H9 (cell line): ENCODE measurements at regions not wholly inside any gene's neighbourhood (a gene's known extent, or its start where the extent isn't known, plus 50 kb on each side); places are given as distances from the start of the nearest gene placed in this dataset.

ENCODE experiments used
- DNase-seq: peaks from one replicate; pipeline ENCODE4 v3.0.0-alpha.2; 2017
- H2AFZ ChIP-seq: one replicate; pipeline ENCODE4 v1.6.1; 2013; ENCODE audit warnings: mild to moderate bottlenecking, low read length, control low read depth, moderate library complexity
- H2AK5ac ChIP-seq: 2 replicates; pipeline ENCODE4 v1.6.1; 2013; ENCODE audit warnings: low read length, control low read depth, mixed read lengths; ENCODE audit not compliant: insufficient read length
- H2BK120ac ChIP-seq: one replicate; pipeline ENCODE4 v1.6.1; 2013; ENCODE audit warnings: low read depth, mild to moderate bottlenecking, low read length, control low read depth, inconsistent platforms; ENCODE audit not compliant: poor library complexity, severe bottlenecking
- H2BK12ac ChIP-seq: 2 replicates; pipeline ENCODE4 v1.6.1; 2013; ENCODE audit warnings: low read length, control low read depth, mixed read lengths, low read depth; ENCODE audit not compliant: insufficient read length
- H2BK15ac ChIP-seq: 2 replicates; pipeline ENCODE4 v1.6.1; 2013; ENCODE audit warnings: low read depth, low read length, control low read depth
- H2BK20ac ChIP-seq: one replicate; pipeline ENCODE4 v1.6.1; 2013; ENCODE audit warnings: low read depth, mild to moderate bottlenecking, low read length, control low read depth, inconsistent platforms; ENCODE audit not compliant: poor library complexity, severe bottlenecking
- H2BK5ac ChIP-seq: 2 replicates; pipeline ENCODE4 v1.6.1; 2013; ENCODE audit warnings: low read length, control low read depth, mixed read lengths; ENCODE audit not compliant: insufficient read length
- H3K14ac ChIP-seq: 2 replicates; pipeline ENCODE4 v1.6.1; 2013; ENCODE audit warnings: low read length, control low read depth; ENCODE audit not compliant: insufficient read depth
- H3K18ac ChIP-seq: 2 replicates; pipeline ENCODE4 v1.6.1; 2013; ENCODE audit warnings: low read depth, mild to moderate bottlenecking, mixed read lengths, low read length, control low read depth; ENCODE audit not compliant: insufficient read length
- H3K23ac ChIP-seq: 2 replicates; pipeline ENCODE4 v1.6.1; 2013; ENCODE audit warnings: low read length, control low read depth, mixed read lengths, low read depth; ENCODE audit not compliant: insufficient read length
- H3K23me2 ChIP-seq: 2 replicates; pipeline ENCODE4 v1.6.1; 2013; ENCODE audit warnings: low read depth, mild to moderate bottlenecking, mixed read lengths, low read length, control low read depth; ENCODE audit not compliant: insufficient read length, poor library complexity, severe bottlenecking
- H3K27ac ChIP-seq: 2 replicates; pipeline ENCODE4 v1.5.1; 2013; ENCODE audit warnings: low read length, control low read depth, mixed read lengths, low read depth; ENCODE audit not compliant: insufficient read length
- H3K27me3 ChIP-seq: 2 replicates; pipeline ENCODE4 v1.6.1; 2013; ENCODE audit warnings: low read length, control low read depth, inconsistent platforms; ENCODE audit not compliant: insufficient read depth
- H3K4ac ChIP-seq: 2 replicates; pipeline ENCODE4 v1.6.1; 2013; ENCODE audit warnings: low read depth, mild to moderate bottlenecking, control low read depth, inconsistent platforms, low read length, moderate library complexity
- H3K4me1 ChIP-seq: 2 replicates; pipeline ENCODE4 v1.6.1; 2013; ENCODE audit warnings: low read length, control low read depth, inconsistent platforms; ENCODE audit not compliant: insufficient read depth
- H3K4me2 ChIP-seq: 2 replicates; pipeline ENCODE4 v1.6.1; 2013; ENCODE audit warnings: low read length, control low read depth, mixed read lengths; ENCODE audit not compliant: insufficient read length, insufficient read depth
- H3K56ac ChIP-seq: 2 replicates; pipeline ENCODE4 v1.6.1; 2013; ENCODE audit warnings: low read depth, mild to moderate bottlenecking, mixed read lengths, low read length, control low read depth; ENCODE audit not compliant: insufficient read length
- H3K79me1 ChIP-seq: 2 replicates; pipeline ENCODE4 v1.6.1; 2013; ENCODE audit warnings: low read depth, mild to moderate bottlenecking, moderate library complexity, low read length, control low read depth, inconsistent platforms; ENCODE audit not compliant: insufficient read depth, poor library complexity, severe bottlenecking
- H3K79me2 ChIP-seq: 2 replicates; pipeline ENCODE4 v1.6.1; 2013; ENCODE audit warnings: low read length, control low read depth, inconsistent platforms; ENCODE audit not compliant: insufficient read depth
- H3K9ac ChIP-seq: 2 replicates; pipeline ENCODE4 v1.6.1; 2013; ENCODE audit warnings: low read length, control low read depth, mixed read lengths; ENCODE audit not compliant: insufficient read length; ENCODE audit errors: extremely low read depth
- H3K9me3 ChIP-seq: one replicate; pipeline ENCODE4 v1.6.1; 2013; ENCODE audit warnings: low read depth, low read length, inconsistent platforms; ENCODE audit not compliant: control insufficient read depth
- H3T11ph ChIP-seq: one replicate; pipeline ENCODE4 v1.6.1; 2013; ENCODE audit warnings: mild to moderate bottlenecking, low read length, control low read depth, inconsistent platforms
- H4K20me1 ChIP-seq: one replicate; pipeline ENCODE4 v1.6.1; 2013; ENCODE audit not compliant: control insufficient read depth, insufficient read length, insufficient read depth
- H4K5ac ChIP-seq: 2 replicates; pipeline ENCODE4 v1.6.1; 2013; ENCODE audit warnings: low read depth, mild to moderate bottlenecking, mixed read lengths, low read length, control low read depth; ENCODE audit not compliant: insufficient read length
- H4K8ac ChIP-seq: replicated peaks from 2 replicates; pipeline ENCODE4 v1.6.1; 2013; ENCODE audit warnings: low read length, control low read depth, mixed read lengths, low read depth; ENCODE audit not compliant: insufficient read length
- H4K91ac ChIP-seq: 2 replicates; pipeline ENCODE4 v1.6.1; 2013; ENCODE audit warnings: low read depth, mild to moderate bottlenecking, moderate library complexity, mixed read lengths, low read length, control low read depth; ENCODE audit not compliant: insufficient read length
- H3K27ac Mint-ChIP-seq, 3 experiments: 2 replicates in 2 of 3; 3 replicates in 1 of 3; pipeline ENCODE4 v1.8.0; 2020 to 2021; ENCODE audit warnings: mixed read lengths in 3 of 3, mild to moderate bottlenecking in 1 of 3, moderate library complexity in 1 of 3
- H3K27me3 Mint-ChIP-seq: 2 replicates; pipeline ENCODE4 v1.8.0; 2021; ENCODE audit warnings: low read depth, mild to moderate bottlenecking, moderate library complexity, mixed read lengths
- H3K36me3 Mint-ChIP-seq, 3 experiments: 2 replicates in 2 of 3; 3 replicates in 1 of 3; pipeline ENCODE4 v1.8.0; 2020 to 2021; ENCODE audit warnings: low read depth in 3 of 3, mixed read lengths in 3 of 3; ENCODE audit not compliant: insufficient read depth in 1 of 3
- H3K4me1 Mint-ChIP-seq, 2 experiments: 2 replicates each; pipeline ENCODE4 v1.8.0; 2020; ENCODE audit warnings: mixed read lengths in 2 of 2
- H3K4me3 Mint-ChIP-seq, 2 experiments: 2 replicates in 1 of 2; 3 replicates in 1 of 2; pipeline ENCODE4 v1.8.0; 2020 to 2021; ENCODE audit warnings: mild to moderate bottlenecking in 2 of 2, mixed read lengths in 2 of 2, moderate library complexity in 1 of 2
- H3K9me3 Mint-ChIP-seq, 2 experiments: 2 replicates in 1 of 2; 3 replicates in 1 of 2; pipeline ENCODE4 v1.8.0; 2020; ENCODE audit warnings: mild to moderate bottlenecking in 2 of 2, mixed read lengths in 2 of 2, moderate library complexity in 1 of 2
- CTCF ChIP-seq: fragments of 200-600 bp; sonication (generic); conservative IDR thresholded peaks from 3 replicates; pipeline ENCODE4 v1.8.0; 2021; ENCODE audit warnings: antibody characterized with exemption, mild to moderate bottlenecking
- WGBS: extraction: QIAGEN DNeasy Blood & Tissue Kit; methylation state at CpG from one replicate; pipeline ENCODE4 v1.1.7; 2013; ENCODE audit warnings: missing lambda C conversion rate, low lambda C conversion rate, mixed read lengths; ENCODE audit not compliant: insufficient read length; ENCODE audit errors: extremely low coverage; 5-methylcytosine and 5-hydroxymethylcytosine counted together

GRCh38 chr13:61078976-61079770 lies 336.5 kb downstream of the PCDH20 start:
- WGBS: no CpG with 5 or more reads among the region's 4 CpGs
- DNase-seq: no peak
- no peak overlapping the region for H2AFZ ChIP-seq

More at GRCh38 chr13:61078976-61079770, 336.5 kb downstream of the PCDH20 start:
- peaks cover 15 to 18% of the 10 kb centered on the region in 2 experiments for H3K4me1 Mint-ChIP-seq
- Histone ChIP-seq H3K9ac (no peak overlapping the region), H2BK5ac (no peak overlapping the region), H4K5ac (no peak overlapping the region), H2BK15ac (no peak overlapping the region), H2BK20ac (no peak overlapping the region), H3K23me2 (no peaks in the 10 kb centered on the region), H3K9me3 (no peaks in the 10 kb centered on the region), H2BK12ac (no peak overlapping the region), H3K18ac (no peak overlapping the region), H3K4ac (no peak overlapping the region), H3K27ac (no peak overlapping the region), H2AK5ac (no peak overlapping the region), H4K91ac (no peak overlapping the region), H3K14ac (no peak overlapping the region), H3K79me2 (no peaks in the 10 kb centered on the region), H3K4me1 (peaks cover 3% of the 10 kb centered on the region; the same call in 1 of the 2 replicates), H3K27me3 (no peaks in the 10 kb centered on the region), H3K56ac (no peak overlapping the region), H3K23ac (no peak overlapping the region), H2BK120ac (no peak overlapping the region), H4K20me1 (no peaks in the 10 kb centered on the region), H3K4me2 (no peak overlapping the region), H4K8ac (no peak overlapping the region), H3T11ph (no peak overlapping the region), H3K79me1 (no peaks in the 10 kb centered on the region)
- H3K4me3 Mint-ChIP-seq: no peak overlapping the region; a peak in 1 of 5 replicates
- no peak for TF ChIP-seq CTCF
- H3K27me3 Mint-ChIP-seq: no peaks in the 10 kb centered on the region
- H3K36me3 Mint-ChIP-seq: peaks cover 4 to 5% (median 4%) of the 10 kb centered on the region in 3 experiments; a peak in 6 of 7 replicates
- peaks cover 4% of the 10 kb centered on the region in 2 experiments; a peak in 3 of 5 replicates for H3K9me3 Mint-ChIP-seq
- peak overlapping the region in 1 of 3 experiments; percentile 24; a peak in 3 of 7 replicates for H3K27ac Mint-ChIP-seq
